ENCODE measurements at regions not wholly inside any gene's neighbourhood (a gene's known extent, or its start where the extent isn't known, plus 50 kb on each side); places are given as distances from the start of the nearest gene placed in this dataset.

GRCh38 chr3:118231578-118231977 is 803.1 kb downstream of the IGSF11 start:
- no peak for TF ChIP-seq POLR2A (IDR thresholded peaks at IDR 0.05; ENCODE audit: low read length)
- TF ChIP-seq GATA1 (IDR thresholded peaks at IDR 0.05; ENCODE audit: low read depth, low read length), result no peak
